GM12865 (cell line): ENCODE measurements at regions not wholly inside any gene's neighbourhood (a gene's known extent, or its start where the extent isn't known, plus 50 kb on each side); places are given as distances from the start of the nearest gene placed in this dataset.
"Not testable (repeated sequence)": the region's sequence is repeated elsewhere in the genome, so short reads cannot be mapped to it uniquely, and the experiment has no call there.

Source experiments
- DNase-seq: peaks from one replicate; pipeline ENCODE4 v3.0.0; 2010; ENCODE audit warnings: low read depth
- H3K4me3 ChIP-seq: 2 replicates; pipeline ENCODE4 v1.5.1; 2011; ENCODE audit warnings: mild to moderate bottlenecking, low read depth, low read length, control low read depth
- CTCF ChIP-seq: IDR thresholded peaks from 2 replicates; pipeline ENCODE4 v1.5.1; 2011; ENCODE audit warnings: low read length, control low read depth, low read depth, inconsistent platforms; ENCODE audit not compliant: insufficient read depth; ENCODE audit errors: missing control alignments

- no peak for TF ChIP-seq CTCF
- DNase-seq = no peak
- no peak overlapping the region for H3K4me3 ChIP-seq
Measured at GRCh38 chrX:143363419-143363818, 153.9 kb downstream of the SPANXN3 start.

- H3K4me3 ChIP-seq = no peak overlapping the region
- no peak for DNase-seq
- no peak for TF ChIP-seq CTCF
Measured at GRCh38 chrX:143340190-143340589, 177.1 kb downstream of the SPANXN3 start.

GRCh38 chrX:143336261-143336660 lies 181.0 kb downstream of the SPANXN3 start:
- no peak for TF ChIP-seq CTCF
- no peak for DNase-seq
- no peak overlapping the region for H3K4me3 ChIP-seq

GRCh38 chrX:143319526-143319925 lies 197.7 kb downstream of the SPANXN3 start:
- no peak for TF ChIP-seq CTCF
- no peak overlapping the region for H3K4me3 ChIP-seq
- DNase-seq = no peak

GRCh38 chrX:143318857-143319256 lies 198.4 kb downstream of the SPANXN3 start:
- not testable (repeated sequence) for H3K4me3 ChIP-seq, DNase-seq

GRCh38 chrX:143306991-143307937 lies 210.0 kb downstream of the SPANXN3 start:
- DNase-seq = peak; percentile 3
- H3K4me3 ChIP-seq = no peak overlapping the region
- no peak for TF ChIP-seq CTCF

- TF ChIP-seq CTCF = no peak
- no peak for DNase-seq
- no peak overlapping the region for H3K4me3 ChIP-seq
Measured at GRCh38 chrX:143304518-143304917, 212.8 kb downstream of the SPANXN3 start.
